ENCODE measurements at regions not wholly inside any gene's neighbourhood (a gene's known extent, or its start where the extent isn't known, plus 50 kb on each side); places are given as distances from the start of the nearest gene placed in this dataset.
"Not testable (repeated sequence)": the region's sequence is repeated elsewhere in the genome, so short reads cannot be mapped to it uniquely, and the experiment has no call there.

DNA sequence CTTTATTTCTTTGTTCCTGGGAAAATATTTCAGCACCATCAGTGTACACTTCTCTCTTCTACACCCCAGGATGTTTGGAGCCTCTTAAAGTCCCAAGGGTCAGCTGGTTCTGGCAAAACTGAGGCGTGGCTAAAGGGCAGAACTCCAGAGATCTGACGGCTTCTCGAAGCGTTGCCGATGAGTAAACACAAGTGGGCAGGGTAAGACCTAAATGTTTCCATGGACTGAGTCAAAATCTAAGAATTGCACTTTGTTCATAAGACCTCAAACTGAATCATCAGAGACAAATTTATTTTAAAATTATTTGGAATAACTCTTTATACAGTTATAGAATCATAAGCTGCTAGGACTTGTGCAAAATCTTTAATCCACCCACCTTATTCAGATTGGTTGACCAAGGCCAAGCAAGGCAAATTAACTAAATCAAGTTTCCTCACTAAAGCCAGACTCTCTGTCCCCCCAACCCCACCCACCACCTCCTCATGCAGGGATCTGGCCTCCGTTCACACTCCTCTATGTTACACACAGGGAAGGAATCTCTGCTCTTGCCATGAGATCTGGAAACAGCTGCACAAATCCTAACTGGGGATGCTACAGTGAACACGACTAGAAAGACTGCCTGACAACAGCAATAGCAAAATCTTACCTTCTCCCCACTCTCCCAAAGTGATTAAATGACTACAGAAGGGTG lies 342.6 kb upstream of the KLHL29 start:
- DNase-seq (ENCODE audit: low read depth): no peak
- no peak overlapping the region for H3K4me3 ChIP-seq (ENCODE audit: low read length)
- TF ChIP-seq, protein P1, sequence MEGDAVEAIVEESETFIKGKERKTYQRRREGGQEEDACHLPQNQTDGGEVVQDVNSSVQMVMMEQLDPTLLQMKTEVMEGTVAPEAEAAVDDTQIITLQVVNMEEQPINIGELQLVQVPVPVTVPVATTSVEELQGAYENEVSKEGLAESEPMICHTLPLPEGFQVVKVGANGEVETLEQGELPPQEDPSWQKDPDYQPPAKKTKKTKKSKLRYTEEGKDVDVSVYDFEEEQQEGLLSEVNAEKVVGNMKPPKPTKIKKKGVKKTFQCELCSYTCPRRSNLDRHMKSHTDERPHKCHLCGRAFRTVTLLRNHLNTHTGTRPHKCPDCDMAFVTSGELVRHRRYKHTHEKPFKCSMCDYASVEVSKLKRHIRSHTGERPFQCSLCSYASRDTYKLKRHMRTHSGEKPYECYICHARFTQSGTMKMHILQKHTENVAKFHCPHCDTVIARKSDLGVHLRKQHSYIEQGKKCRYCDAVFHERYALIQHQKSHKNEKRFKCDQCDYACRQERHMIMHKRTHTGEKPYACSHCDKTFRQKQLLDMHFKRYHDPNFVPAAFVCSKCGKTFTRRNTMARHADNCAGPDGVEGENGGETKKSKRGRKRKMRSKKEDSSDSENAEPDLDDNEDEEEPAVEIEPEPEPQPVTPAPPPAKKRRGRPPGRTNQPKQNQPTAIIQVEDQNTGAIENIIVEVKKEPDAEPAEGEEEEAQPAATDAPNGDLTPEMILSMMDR (IDR thresholded peaks at IDR 0.05; ENCODE audit: insufficient read depth, low read depth, low read length, missing control alignments): no peak

- DNase-seq (ENCODE audit: low read depth): no peak
- TF ChIP-seq, protein P1 (IDR thresholded peaks at IDR 0.05; ENCODE audit: insufficient read depth, low read depth, low read length, missing control alignments): no peak
- no peak overlapping the region for H3K4me3 ChIP-seq (ENCODE audit: low read length)
Measured at GRCh38 chr2:23050388-23050787, 334.6 kb upstream of the KLHL29 start.

- no peak for DNase-seq (ENCODE audit: low read depth)
- H3K4me3 ChIP-seq (ENCODE audit: low read length): no peak overlapping the region
Measured at GRCh38 chr2:23053601-23054000, 331.4 kb upstream of the KLHL29 start.

GRCh38 chr2:23055251-23055650 lies 329.7 kb upstream of the KLHL29 start:
- TF ChIP-seq, protein P1 (IDR thresholded peaks at IDR 0.05; ENCODE audit: insufficient read depth, low read depth, low read length, missing control alignments): no peak
- no peak overlapping the region for H3K4me3 ChIP-seq (ENCODE audit: low read length)
- no peak for DNase-seq (ENCODE audit: low read depth)

More at GRCh38 chr2:23053601-23054000, 331.4 kb upstream of the KLHL29 start:
- TF ChIP-seq, protein P1 (IDR thresholded peaks at IDR 0.05; ENCODE audit: insufficient read depth, low read depth, low read length, missing control alignments): no peak

DNA sequence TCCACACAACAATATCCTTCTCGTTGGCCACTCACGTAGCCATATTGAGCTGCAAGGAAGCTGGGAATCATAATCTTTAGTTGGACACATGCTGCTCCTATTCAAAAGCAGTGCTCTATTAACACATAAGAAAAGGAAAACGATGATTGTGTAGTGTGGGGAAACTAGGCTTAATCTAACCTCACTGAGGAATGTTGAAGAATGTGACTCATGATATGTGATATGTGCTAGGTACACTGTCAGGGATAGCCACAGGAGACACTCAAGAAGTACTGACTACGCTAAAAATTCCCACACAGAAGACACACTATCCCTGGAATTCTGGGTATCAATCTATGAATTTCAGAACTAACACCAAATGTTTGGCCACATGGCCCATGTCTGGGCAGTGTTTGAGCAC lies 328.1 kb upstream of the KLHL29 start:
- not testable (repeated sequence) for DNase-seq (ENCODE audit: low read depth); H3K4me3 ChIP-seq (ENCODE audit: low read length)

GRCh38 chr2:23058435-23058834 lies 326.5 kb upstream of the KLHL29 start:
- TF ChIP-seq, protein P1 (IDR thresholded peaks at IDR 0.05; ENCODE audit: insufficient read depth, low read depth, low read length, missing control alignments): no peak

DNA sequence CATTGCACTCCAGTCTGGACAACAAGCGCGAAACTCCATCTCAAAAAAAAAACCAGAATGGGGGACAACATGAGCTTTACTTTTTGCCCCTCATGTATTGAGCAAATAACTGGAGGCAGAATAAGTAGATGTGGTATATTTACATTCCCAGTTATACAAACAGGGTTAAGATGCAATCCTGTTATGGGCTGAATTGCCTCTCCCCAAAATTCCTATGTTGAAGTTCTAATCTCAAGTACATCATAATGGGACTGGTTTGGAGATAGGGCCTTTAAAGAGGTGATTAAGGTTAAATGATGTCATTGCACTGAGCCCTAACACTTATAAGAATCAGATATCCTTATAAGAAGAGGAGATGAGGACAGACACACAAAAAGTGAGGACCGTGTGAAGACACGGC lies 319.8 kb upstream of the KLHL29 start:
- TF ChIP-seq, protein P1 (IDR thresholded peaks at IDR 0.05; ENCODE audit: insufficient read depth, low read depth, low read length, missing control alignments): no peak
- no peak overlapping the region for H3K4me3 ChIP-seq (ENCODE audit: low read length)
- DNase-seq (ENCODE audit: low read depth): no peak

More at GRCh38 chr2:23058435-23058834, 326.5 kb upstream of the KLHL29 start:
- no peak overlapping the region for H3K4me3 ChIP-seq (ENCODE audit: low read length)
- DNase-seq (ENCODE audit: low read depth): no peak

Measured in epithelial cell of esophagus (primary cell).